Fibroblast of the aortic adventitia (primary cell): ENCODE measurements at regions not wholly inside any gene's neighbourhood (a gene's known extent, or its start where the extent isn't known, plus 50 kb on each side); places are given as distances from the start of the nearest gene placed in this dataset.
"Not testable (repeated sequence)": the region's sequence is repeated elsewhere in the genome, so short reads cannot be mapped to it uniquely, and the experiment has no call there.

Experiments used
- DNase-seq: peaks from one replicate; pipeline ENCODE4 v3.0.0-alpha.2; 2010; ENCODE audit warnings: low read depth
- H3K4me3 ChIP-seq: 2 replicates; pipeline ENCODE4 v1.5.1; 2011; ENCODE audit warnings: low read depth, mild to moderate bottlenecking, control low read depth, low read length, moderate library complexity
- TF ChIP-seq, protein P1 (sequence below): IDR thresholded peaks from 2 replicates; pipeline ENCODE4 v1.5.1; 2011; ENCODE audit warnings: mild to moderate bottlenecking, low read length, control low read depth, inconsistent platforms; ENCODE audit not compliant: insufficient read depth

- H3K4me3 ChIP-seq, result no peak overlapping the region
- peak; percentile 100 for DNase-seq
- TF ChIP-seq, protein P1, sequence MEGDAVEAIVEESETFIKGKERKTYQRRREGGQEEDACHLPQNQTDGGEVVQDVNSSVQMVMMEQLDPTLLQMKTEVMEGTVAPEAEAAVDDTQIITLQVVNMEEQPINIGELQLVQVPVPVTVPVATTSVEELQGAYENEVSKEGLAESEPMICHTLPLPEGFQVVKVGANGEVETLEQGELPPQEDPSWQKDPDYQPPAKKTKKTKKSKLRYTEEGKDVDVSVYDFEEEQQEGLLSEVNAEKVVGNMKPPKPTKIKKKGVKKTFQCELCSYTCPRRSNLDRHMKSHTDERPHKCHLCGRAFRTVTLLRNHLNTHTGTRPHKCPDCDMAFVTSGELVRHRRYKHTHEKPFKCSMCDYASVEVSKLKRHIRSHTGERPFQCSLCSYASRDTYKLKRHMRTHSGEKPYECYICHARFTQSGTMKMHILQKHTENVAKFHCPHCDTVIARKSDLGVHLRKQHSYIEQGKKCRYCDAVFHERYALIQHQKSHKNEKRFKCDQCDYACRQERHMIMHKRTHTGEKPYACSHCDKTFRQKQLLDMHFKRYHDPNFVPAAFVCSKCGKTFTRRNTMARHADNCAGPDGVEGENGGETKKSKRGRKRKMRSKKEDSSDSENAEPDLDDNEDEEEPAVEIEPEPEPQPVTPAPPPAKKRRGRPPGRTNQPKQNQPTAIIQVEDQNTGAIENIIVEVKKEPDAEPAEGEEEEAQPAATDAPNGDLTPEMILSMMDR, result no peak
These were observed 202.2 kb downstream of the TRIB2 start for GRCh38 chr2:12918835-12919445.

DNA sequence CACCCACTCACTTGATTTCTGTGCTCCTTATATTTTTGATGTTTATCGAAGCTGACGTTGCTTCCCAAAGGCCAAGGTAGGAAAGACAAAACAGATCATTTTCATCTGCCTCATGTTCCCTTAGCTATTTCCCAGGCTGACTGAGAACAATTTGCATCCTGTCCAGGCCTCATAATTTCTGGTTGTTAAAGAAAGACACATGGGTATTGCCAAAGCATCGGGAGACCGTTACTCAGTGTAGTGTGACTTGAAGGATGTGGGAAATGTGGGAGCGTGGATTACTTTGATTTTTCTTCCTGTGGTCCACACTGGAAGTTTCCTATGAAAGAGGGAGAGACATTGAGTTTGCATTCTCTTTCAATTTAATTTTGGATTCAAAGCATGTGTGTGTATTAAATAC lies 204.6 kb downstream of the TRIB2 start:
- TF ChIP-seq, protein P1, result no peak
- DNase-seq, result no peak

DNA sequence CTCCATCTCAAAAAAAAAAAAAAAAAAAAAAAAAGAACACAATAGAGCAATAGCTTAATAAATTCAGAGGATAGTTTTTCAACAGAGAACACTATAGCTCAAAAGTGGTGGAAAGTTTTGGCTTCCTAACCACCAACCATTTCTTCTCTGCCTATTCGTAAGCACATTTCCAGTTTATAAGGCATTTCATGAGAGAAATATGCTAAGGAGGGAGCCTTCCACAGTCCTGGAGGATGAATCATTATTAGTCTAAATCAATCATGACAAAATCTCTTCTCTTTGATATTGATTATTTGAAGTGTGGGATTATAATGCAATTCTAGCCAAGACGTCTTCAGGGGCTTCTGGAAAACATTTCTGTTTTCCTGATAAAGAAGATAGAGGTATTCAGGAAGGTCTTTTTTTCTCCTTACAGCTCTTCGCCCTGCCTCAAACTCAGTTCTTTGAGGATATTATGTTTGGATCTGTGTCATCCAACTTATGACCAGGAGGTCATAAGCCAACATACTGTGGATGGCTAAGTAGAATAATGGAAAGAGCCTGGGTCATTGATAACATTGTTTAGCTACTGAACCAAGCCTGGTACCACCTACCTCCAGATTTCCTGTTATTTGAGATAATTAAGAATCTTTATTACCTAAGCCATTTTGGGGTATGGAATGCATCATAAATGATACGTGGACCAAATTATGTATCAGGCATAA lies 207.3 kb downstream of the TRIB2 start:
- peak; percentile 86 for DNase-seq
- no peak overlapping the region for H3K4me3 ChIP-seq
- TF ChIP-seq, protein P1, result no peak

More for the DNA sequence above, 204.6 kb downstream of the TRIB2 start:
- H3K4me3 ChIP-seq, result no peak overlapping the region

- not testable (repeated sequence) for DNase-seq, H3K4me3 ChIP-seq
These were observed 209.9 kb downstream of the TRIB2 start for GRCh38 chr2:12926641-12927040.

GRCh38 chr2:12928197-12928774 lies 211.6 kb downstream of the TRIB2 start:
- no peak overlapping the region for H3K4me3 ChIP-seq
- DNase-seq, result peak; percentile 81
- TF ChIP-seq, protein P1, result no peak

- DNase-seq, result no peak
- TF ChIP-seq, protein P1, result no peak
- no peak overlapping the region for H3K4me3 ChIP-seq
These were observed 212.2 kb downstream of the TRIB2 start for GRCh38 chr2:12928775-12929401.

DNA sequence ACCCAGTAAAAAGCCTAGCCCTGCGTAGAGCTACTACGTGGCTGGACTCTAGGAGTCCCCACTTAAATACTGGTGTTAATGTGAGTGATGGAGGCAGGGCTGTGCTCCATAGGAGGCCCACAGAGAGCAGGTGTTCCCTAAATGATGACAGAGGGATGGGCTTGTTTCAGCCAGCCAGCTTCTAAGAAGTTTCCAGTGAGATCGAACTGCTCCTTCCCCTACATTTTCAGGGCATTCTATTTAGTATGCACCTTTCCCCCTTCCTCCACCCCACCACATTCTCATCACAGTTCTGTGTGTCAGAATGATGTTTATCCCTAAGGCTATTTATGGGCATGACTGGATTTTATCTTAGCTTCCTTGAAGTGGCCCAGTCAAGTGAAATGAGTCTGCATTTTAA lies 213.0 kb downstream of the TRIB2 start:
- no peak for DNase-seq

More for the DNA sequence above, 213.0 kb downstream of the TRIB2 start:
- TF ChIP-seq, protein P1, result no peak
- H3K4me3 ChIP-seq, result no peak overlapping the region
